Loucy (cell line): ENCODE measurements at regions not wholly inside any gene's neighbourhood (a gene's known extent, or its start where the extent isn't known, plus 50 kb on each side); places are given as distances from the start of the nearest gene placed in this dataset.

Experiments used
- CTCF ChIP-seq: fragments of 200-600 bp; sonication (generic); conservative IDR thresholded peaks from 2 replicates; pipeline ENCODE4 v1.5.1; 2014; ENCODE audit warnings: mild to moderate bottlenecking, antibody characterized with exemption, low read length
- EZH2phosphoT487 ChIP-seq: fragments of 200-600 bp; IDR thresholded peaks from 2 replicates; pipeline ENCODE4 v1.6.1; 2018; ENCODE audit warnings: antibody characterized with exemption, mild to moderate bottlenecking, moderate library complexity, borderline replicate concordance

- TF ChIP-seq CTCF (no peak), EZH2phosphoT487 (no peak)
These were observed 331.9 kb upstream of the POGK start for GRCh38 chr1:166507347-166507746.
